H1 (cell line): ENCODE measurements at regions not wholly inside any gene's neighbourhood (a gene's known extent, or its start where the extent isn't known, plus 50 kb on each side); places are given as distances from the start of the nearest gene placed in this dataset.
"Not testable (repeated sequence)": the region's sequence is repeated elsewhere in the genome, so short reads cannot be mapped to it uniquely, and the experiment has no call there.

ENCODE experiments used
- CTCF ChIA-PET: fragments of 300-600 bp; sonication (Branson Sonifier 250); formaldehyde crosslinking; loops from one replicate; lab custom pipeline; 2021; ENCODE audit not compliant: partially characterized antibody; lab: Charles Lee
- POLR2A ChIA-PET: fragments of 300-600 bp; sonication (Branson Sonifier 250); formaldehyde crosslinking; loops from one replicate; lab custom pipeline; 2021; ENCODE audit warnings: inconsistent platforms; ENCODE audit not compliant: partially characterized antibody; lab: Charles Lee
- DNase-seq, 2 experiments: peaks; one replicate each; pipeline versions ENCODE4 v3.0.0 to v3.0.0-alpha.2; 2010 to 2022; ENCODE audit warnings: low spot score in 2 of 2, low read depth in 1 of 2, mixed read lengths in 1 of 2
- FAIRE-seq: peaks from 2 replicates; lab custom pipeline; 2011; peaks lifted over from hg19 to GRCh38; lab: Jason Lieb, UNC
- H2AFZ ChIP-seq: 2 replicates; pipeline ENCODE4 v1.8.1; 2012; ENCODE audit warnings: low read length, inconsistent platforms
- H2AK5ac ChIP-seq: 2 replicates; pipeline ENCODE4 v1.6.1; 2013; ENCODE audit warnings: low read depth, low read length
- H2BK120ac ChIP-seq: replicated peaks from 2 replicates; pipeline ENCODE3; 2013; ENCODE audit warnings: low read depth, low read length, inconsistent platforms
- H2BK12ac ChIP-seq: 2 replicates; pipeline ENCODE4 v1.6.1; 2013; ENCODE audit warnings: low read depth, low read length
- H2BK15ac ChIP-seq: 2 replicates; pipeline ENCODE4 v1.6.1; 2013; ENCODE audit warnings: low read length
- H2BK20ac ChIP-seq: 2 replicates; pipeline ENCODE4 v1.6.1; 2013; ENCODE audit warnings: low read length
- H2BK5ac ChIP-seq: 2 replicates; pipeline ENCODE4 v1.6.1; 2013; ENCODE audit warnings: low read depth, low read length
- H3K14ac ChIP-seq: 2 replicates; pipeline ENCODE4 v1.6.1; 2013; ENCODE audit warnings: inconsistent platforms; ENCODE audit not compliant: insufficient read length
- H3K18ac ChIP-seq: 2 replicates; pipeline ENCODE4 v1.6.1; 2013; ENCODE audit warnings: low read length; ENCODE audit errors: extremely low read depth
- H3K23ac ChIP-seq: 2 replicates; pipeline ENCODE4 v1.6.1; 2013; ENCODE audit warnings: inconsistent platforms; ENCODE audit not compliant: insufficient read length
- H3K23me2 ChIP-seq: 2 replicates; pipeline ENCODE4 v1.6.1; 2013; ENCODE audit warnings: low read depth, low read length
- H3K27ac ChIP-seq: 2 replicates; pipeline ENCODE4 v1.6.1; 2011; ENCODE audit warnings: low read depth, low read length, inconsistent platforms
- H3K27me3 ChIP-seq, 4 experiments: replicated peaks in 1 of 4; 1 replicate in 1 of 4; 2 replicates in 3 of 4; pipeline versions ENCODE4 v1.6.1 to v1.8.1; 2011 to 2013; ENCODE audit warnings: low read length in 3 of 4, mild to moderate bottlenecking in 3 of 4, inconsistent platforms in 2 of 4, mixed read lengths in 2 of 4, moderate library complexity in 1 of 4; ENCODE audit not compliant: control insufficient read depth in 3 of 4, insufficient read depth in 3 of 4; ENCODE audit errors: extremely low read depth in 1 of 4
- H3K36me3 ChIP-seq, 4 experiments: 2 replicates each; pipeline versions ENCODE4 v1.6.1 to v1.8.1; 2011 to 2013; ENCODE audit warnings: mild to moderate bottlenecking in 4 of 4, low read length in 3 of 4, moderate library complexity in 2 of 4, control low read depth in 1 of 4, inconsistent platforms in 1 of 4; ENCODE audit not compliant: insufficient read depth in 4 of 4, control insufficient read depth in 2 of 4
- H3K4ac ChIP-seq: replicated peaks from 2 replicates; pipeline ENCODE3; 2013; ENCODE audit warnings: low read length, low read depth, mixed read lengths, inconsistent platforms; ENCODE audit not compliant: insufficient read length
- H3K4me1 ChIP-seq, 4 experiments: replicated peaks in 1 of 4; 1 replicate in 1 of 4; 2 replicates in 3 of 4; pipeline versions ENCODE4 v1.6.1 to v1.8.1; 2011 to 2013; ENCODE audit warnings: low read length in 3 of 4, inconsistent platforms in 2 of 4, mixed read lengths in 1 of 4; ENCODE audit not compliant: insufficient read depth in 4 of 4, control insufficient read depth in 3 of 4
- H3K4me2 ChIP-seq, 2 experiments: 2 replicates each; pipeline versions ENCODE4 v1.6.1 to v1.8.1; 2011 to 2013; ENCODE audit warnings: low read depth in 2 of 2, low read length in 2 of 2, control low read depth in 1 of 2, inconsistent platforms in 1 of 2, mild to moderate bottlenecking in 1 of 2; ENCODE audit not compliant: insufficient read depth in 1 of 2
- H3K4me3 ChIP-seq, 4 experiments: fragments of 200-600, 300-600 bp in 1 of 4; sonication (generic), shearing (Covaris generic), sonication (Bioruptor Twin) in 1 of 4; 2 replicates each; pipeline versions ENCODE4 v1.5.1 to v1.8.1; 2011 to 2016; ENCODE audit warnings: low read length in 4 of 4, low read depth in 3 of 4, control low read depth in 2 of 4, inconsistent platforms in 2 of 4, mild to moderate bottlenecking in 2 of 4, mixed read lengths in 1 of 4, moderate library complexity in 1 of 4; ENCODE audit not compliant: insufficient read depth in 2 of 4; ENCODE audit errors: extremely low read depth in 1 of 4
- H3K56ac ChIP-seq: replicated peaks from 2 replicates; pipeline ENCODE3; 2013; ENCODE audit warnings: low read depth, mild to moderate bottlenecking, mixed read lengths, low read length, inconsistent platforms; ENCODE audit not compliant: insufficient read length
- H3K79me1 ChIP-seq: 2 replicates; pipeline ENCODE4 v1.6.1; 2013; ENCODE audit warnings: low read depth, low read length, control low read depth
- H3K79me2 ChIP-seq, 2 experiments: 2 replicates each; pipeline versions ENCODE4 v1.6.1 to v1.8.1; 2012 to 2013; ENCODE audit warnings: low read length in 2 of 2, mild to moderate bottlenecking in 2 of 2, inconsistent platforms in 1 of 2; ENCODE audit not compliant: insufficient read depth in 2 of 2, control insufficient read depth in 1 of 2
- H3K9ac ChIP-seq, 4 experiments: replicated peaks in 1 of 4; 1 replicate in 1 of 4; 2 replicates in 3 of 4; pipeline versions ENCODE4 v1.6.1 to v1.8.1; 2011 to 2013; ENCODE audit warnings: low read depth in 3 of 4, low read length in 3 of 4, control low read depth in 2 of 4, mild to moderate bottlenecking in 2 of 4, moderate library complexity in 2 of 4, inconsistent platforms in 1 of 4; ENCODE audit errors: extremely low read depth in 1 of 4
- H3K9me3 ChIP-seq, 2 experiments: 2 replicates each; pipeline versions ENCODE4 v1.6.1 to v1.8.1; 2012 to 2013; ENCODE audit warnings: mild to moderate bottlenecking in 2 of 2, moderate library complexity in 2 of 2, control low read depth in 1 of 2, inconsistent platforms in 1 of 2, low read depth in 1 of 2, low read length in 1 of 2, mixed read lengths in 1 of 2; ENCODE audit not compliant: insufficient read depth in 2 of 2
- H4K20me1 ChIP-seq, 2 experiments: replicated peaks in 1 of 2; 2 replicates each; pipeline versions ENCODE3 to v1.8.1; 2011 to 2013; ENCODE audit warnings: inconsistent platforms in 2 of 2, low read length in 2 of 2, mild to moderate bottlenecking in 1 of 2; ENCODE audit not compliant: insufficient read depth in 2 of 2, control insufficient read depth in 1 of 2
- H4K5ac ChIP-seq: 2 replicates; pipeline ENCODE4 v1.6.1; 2013; ENCODE audit warnings: low read length, low read depth, mixed read lengths, inconsistent platforms; ENCODE audit not compliant: insufficient read length
- H4K8ac ChIP-seq: 2 replicates; pipeline ENCODE4 v1.8.0; 2013; ENCODE audit warnings: mild to moderate bottlenecking, moderate library complexity, low read length, inconsistent platforms; ENCODE audit not compliant: insufficient read depth; ENCODE audit errors: extremely low read depth
- H4K91ac ChIP-seq: replicated peaks from 2 replicates; pipeline ENCODE3; 2013; ENCODE audit warnings: low read length, mixed read lengths, inconsistent platforms; ENCODE audit not compliant: insufficient read length
- WGBS, 2 experiments: shearing (Covaris generic) in 1 of 2; methylation state at CpG; one replicate each; pipeline versions ENCODE4 v1.1.6 to v1.1.7; 2013 to 2015; ENCODE audit warnings: low lambda C conversion rate in 2 of 2, mixed read lengths in 2 of 2, inconsistent platforms in 1 of 2, low coverage in 1 of 2, missing lambda C conversion rate in 1 of 2; ENCODE audit not compliant: insufficient replicate concordance in 2 of 2, insufficient coverage in 1 of 2, insufficient read length in 1 of 2; ENCODE audit errors: extremely low coverage in 1 of 2, missing lambda C conversion rate in 1 of 2; 5-methylcytosine and 5-hydroxymethylcytosine counted together

DNA sequence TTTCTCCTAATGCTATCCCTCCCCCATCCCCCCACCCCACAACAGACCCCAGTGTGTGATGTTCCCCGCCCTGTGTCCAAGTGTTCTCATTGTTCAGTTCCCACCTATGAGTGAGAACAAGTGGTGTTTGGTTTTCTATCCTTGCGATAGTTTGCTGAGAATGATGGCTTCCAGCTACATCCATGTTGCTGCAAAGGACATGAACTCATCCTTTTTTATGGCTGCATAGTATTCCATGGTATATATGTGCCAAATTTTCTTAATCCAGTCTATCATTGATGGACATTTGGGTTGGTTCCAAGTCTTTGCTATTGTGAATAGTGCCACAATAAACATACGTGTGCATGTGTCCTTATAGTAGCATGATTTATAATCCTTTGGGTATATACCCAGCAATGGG is 83.6 kb upstream of the CALCR start:
- H2AFZ ChIP-seq, H2AK5ac ChIP-seq, DNase-seq, H3K79me1 ChIP-seq, H3K4me1 ChIP-seq, H3K56ac ChIP-seq, H3K4me3 ChIP-seq, H3K27me3 ChIP-seq, H4K5ac ChIP-seq, H3K4ac ChIP-seq, H4K91ac ChIP-seq, H3K36me3 ChIP-seq, H3K23me2 ChIP-seq, H3K23ac ChIP-seq, H3K14ac ChIP-seq, H2BK120ac ChIP-seq, H3K18ac ChIP-seq, FAIRE-seq, H3K27ac ChIP-seq, H4K20me1 ChIP-seq, H3K9me3 ChIP-seq, H3K9ac ChIP-seq, H3K4me2 ChIP-seq, H2BK15ac ChIP-seq, H2BK12ac ChIP-seq, H2BK5ac ChIP-seq, H3K79me2 ChIP-seq, H2BK20ac ChIP-seq, H4K8ac ChIP-seq: not testable (repeated sequence)
- ChIA-PET CTCF (interaction anchor here (0.6 to 0.9 kb wide), 4 partner anchors 11 to 158 kb away, joined by 3 to 4 read pairs (median 3); no protein-coding TSS in a partner anchor), POLR2A (interaction anchor here (1.0 to 1.5 kb wide), 3 partner anchors 9 to 14 kb away, joined by 3 to 4 read pairs (median 4); no protein-coding TSS in a partner anchor)
- 82% methylated on average over 3 of the region's 3 CpGs; no CpG with 5 or more reads in 1 of the 2 experiments for WGBS, 2 experiments
